Testis (tissue), 2 donors: ENCODE measurements at regions not wholly inside any gene's neighbourhood (a gene's known extent, or its start where the extent isn't known, plus 50 kb on each side); places are given as distances from the start of the nearest gene placed in this dataset.

Source experiments
- POLR2A ChIP-seq: fragments of 450-650 bp; IDR thresholded peaks from one replicate; pipeline ENCODE4 v1.6.1; 2017; ENCODE audit warnings: antibody characterized with exemption, mild to moderate bottlenecking, moderate library complexity
- TF ChIP-seq, protein P1 (sequence below), 3 experiments: fragments of 450-650 bp in 2 of 3; fragments of 200-600 bp in 1 of 3; sonication (generic) in 1 of 3; IDR thresholded peaks; one replicate each; pipeline ENCODE4 v1.5.1; 2016 to 2019; ENCODE audit warnings: antibody characterized with exemption in 3 of 3, mild to moderate bottlenecking in 2 of 3, moderate library complexity in 1 of 3

DNA sequence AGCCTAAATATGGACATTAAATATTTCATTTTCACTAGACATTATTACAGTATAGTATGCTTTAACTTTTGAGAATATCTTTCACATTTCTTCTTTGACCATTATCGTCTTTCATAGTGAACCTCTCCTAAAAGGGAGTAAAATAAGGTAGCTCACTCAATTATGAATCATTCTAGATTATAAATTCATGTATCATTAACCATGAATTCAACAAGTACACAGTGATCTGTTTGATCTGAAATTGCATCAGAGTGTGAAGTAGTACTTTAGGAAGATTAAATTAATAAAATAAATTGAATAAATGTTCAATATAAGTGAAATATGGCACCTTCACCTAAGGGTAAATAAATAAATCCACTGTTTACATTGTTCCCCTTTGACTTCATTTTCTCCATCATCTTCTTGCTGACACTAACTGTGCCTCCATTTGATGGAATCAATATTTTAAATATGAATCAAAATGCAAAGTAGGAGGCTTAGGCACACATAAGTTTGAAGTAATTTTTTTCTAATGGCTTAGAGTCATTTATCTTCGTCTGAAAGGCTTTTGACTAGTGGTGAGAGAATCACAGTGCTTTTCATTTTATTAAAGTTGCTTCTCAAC is 174.1 kb upstream of the MDFIC2 start:
- no peak for TF ChIP-seq POLR2A
- TF ChIP-seq, protein P1, sequence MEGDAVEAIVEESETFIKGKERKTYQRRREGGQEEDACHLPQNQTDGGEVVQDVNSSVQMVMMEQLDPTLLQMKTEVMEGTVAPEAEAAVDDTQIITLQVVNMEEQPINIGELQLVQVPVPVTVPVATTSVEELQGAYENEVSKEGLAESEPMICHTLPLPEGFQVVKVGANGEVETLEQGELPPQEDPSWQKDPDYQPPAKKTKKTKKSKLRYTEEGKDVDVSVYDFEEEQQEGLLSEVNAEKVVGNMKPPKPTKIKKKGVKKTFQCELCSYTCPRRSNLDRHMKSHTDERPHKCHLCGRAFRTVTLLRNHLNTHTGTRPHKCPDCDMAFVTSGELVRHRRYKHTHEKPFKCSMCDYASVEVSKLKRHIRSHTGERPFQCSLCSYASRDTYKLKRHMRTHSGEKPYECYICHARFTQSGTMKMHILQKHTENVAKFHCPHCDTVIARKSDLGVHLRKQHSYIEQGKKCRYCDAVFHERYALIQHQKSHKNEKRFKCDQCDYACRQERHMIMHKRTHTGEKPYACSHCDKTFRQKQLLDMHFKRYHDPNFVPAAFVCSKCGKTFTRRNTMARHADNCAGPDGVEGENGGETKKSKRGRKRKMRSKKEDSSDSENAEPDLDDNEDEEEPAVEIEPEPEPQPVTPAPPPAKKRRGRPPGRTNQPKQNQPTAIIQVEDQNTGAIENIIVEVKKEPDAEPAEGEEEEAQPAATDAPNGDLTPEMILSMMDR (IDR thresholded peaks at IDR 0.05) = no peak
